ENCODE measurements at regions not wholly inside any gene's neighbourhood (a gene's known extent, or its start where the extent isn't known, plus 50 kb on each side); places are given as distances from the start of the nearest gene placed in this dataset.

GRCh38 chr15:92320012-92320699, 73.5 kb upstream of the ST8SIA2 start:
- ChIA-PET POLR2A (ENCODE audit: unreplicated experiment) (no interaction called here), CTCF (no interaction called here)
- no peaks in the 10 kb centered on the region for H3K9me2 ChIP-seq (ENCODE audit: insufficient read depth)
- intact Hi-C loops (cut with micrococcal nuclease; ENCODE audit: unreplicated experiment) = no loop called here
- H3K36me3 ChIP-seq (ENCODE audit: low read depth) = no peaks in the 10 kb centered on the region
- no peaks in the 10 kb centered on the region for H3F3A ChIP-seq (ENCODE audit: insufficient read depth, low read depth)
- H3K4me1 ChIP-seq (replicated peaks; ENCODE audit: insufficient read depth) = no peaks in the 10 kb centered on the region
- no peak overlapping the region for H3K27ac ChIP-seq
- no peaks in the 10 kb centered on the region for H3K9me3 ChIP-seq (ENCODE audit: insufficient read depth, low read depth)
- BruUV-seq (replicated peaks) = no TSS peak
- H3K79me2 ChIP-seq (ENCODE audit: low read depth) = no peaks in the 10 kb centered on the region
- H3K4me2 ChIP-seq = no peak overlapping the region
- H4K20me1 ChIP-seq (ENCODE audit: insufficient read depth) = no peaks in the 10 kb centered on the region
- no peak overlapping the region for H2AFZ ChIP-seq
- TF ChIP-seq EZH2 (IDR thresholded peaks at IDR 0.05; ENCODE audit: low read depth) (no peak), CTCF (conservative IDR thresholded peaks at IDR 0.05) (no peak)
- H3K4me3 ChIP-seq = no peak overlapping the region
- H3K27me3 ChIP-seq (ENCODE audit: insufficient read depth, low read depth) = peaks cover 96% of the 10 kb centered on the region
- no peak for DNase-seq

- POLR2A ChIA-PET (ENCODE audit: unreplicated experiment) = no interaction called here
- peaks cover 76% of the 10 kb centered on the region for H3K27me3 ChIP-seq (ENCODE audit: insufficient read depth, low read depth)
- H3K4me3 ChIP-seq = no peak overlapping the region
Observed at GRCh38 chr15:92322566-92323355, 70.9 kb upstream of the ST8SIA2 start.

GRCh38 chr15:92323525-92323924, 70.2 kb upstream of the ST8SIA2 start:
- Histone ChIP-seq H4K20me1 (ENCODE audit: insufficient read depth) (no peaks in the 10 kb centered on the region), H3F3A (ENCODE audit: insufficient read depth, low read depth) (no peaks in the 10 kb centered on the region), H3K27ac (no peak overlapping the region), H3K27me3 (ENCODE audit: insufficient read depth, low read depth) (peaks cover 69% of the 10 kb centered on the region), H3K4me2 (no peak overlapping the region), H3K4me1 (replicated peaks; ENCODE audit: insufficient read depth) (no peaks in the 10 kb centered on the region), H2AFZ (no peak overlapping the region), H3K4me3 (no peak overlapping the region), H3K36me3 (ENCODE audit: low read depth) (no peaks in the 10 kb centered on the region), H3K9me2 (ENCODE audit: insufficient read depth) (no peaks in the 10 kb centered on the region), H3K79me2 (ENCODE audit: low read depth) (no peaks in the 10 kb centered on the region), H3K9me3 (ENCODE audit: insufficient read depth, low read depth) (no peaks in the 10 kb centered on the region)
- intact Hi-C loops (cut with micrococcal nuclease; ENCODE audit: unreplicated experiment) = no loop called here
- POLR2A ChIA-PET (ENCODE audit: unreplicated experiment) = no interaction called here
- CTCF ChIA-PET = no interaction called here
- no TSS peak for BruUV-seq (replicated peaks)
- no peak for DNase-seq
- TF ChIP-seq EZH2 (IDR thresholded peaks at IDR 0.05; ENCODE audit: low read depth) (no peak), CTCF (conservative IDR thresholded peaks at IDR 0.05) (no peak)

More at GRCh38 chr15:92322566-92323355, 70.9 kb upstream of the ST8SIA2 start:
- TF ChIP-seq EZH2 (IDR thresholded peaks at IDR 0.05; ENCODE audit: low read depth) (no peak), CTCF (conservative IDR thresholded peaks at IDR 0.05) (no peak)
- DNase-seq = no peak
- H3K9me2 ChIP-seq (ENCODE audit: insufficient read depth) = no peaks in the 10 kb centered on the region
- H3K36me3 ChIP-seq (ENCODE audit: low read depth) = no peaks in the 10 kb centered on the region
- BruUV-seq (replicated peaks) = no TSS peak
- no peaks in the 10 kb centered on the region for H3K4me1 ChIP-seq (replicated peaks; ENCODE audit: insufficient read depth)
- intact Hi-C loops (cut with micrococcal nuclease; ENCODE audit: unreplicated experiment) = no loop called here
- H3K27ac ChIP-seq = no peak overlapping the region
- no peaks in the 10 kb centered on the region for H4K20me1 ChIP-seq (ENCODE audit: insufficient read depth)
- H3K9me3 ChIP-seq (ENCODE audit: insufficient read depth, low read depth) = no peaks in the 10 kb centered on the region
- no peaks in the 10 kb centered on the region for H3K79me2 ChIP-seq (ENCODE audit: low read depth)
- CTCF ChIA-PET = no interaction called here
- H3K4me2 ChIP-seq = no peak overlapping the region
- H2AFZ ChIP-seq = no peak overlapping the region
- no peaks in the 10 kb centered on the region for H3F3A ChIP-seq (ENCODE audit: insufficient read depth, low read depth)

All from PC-9 (cell line).